K562 (cell line): ENCODE measurements at regions not wholly inside any gene's neighbourhood (a gene's known extent, or its start where the extent isn't known, plus 50 kb on each side); places are given as distances from the start of the nearest gene placed in this dataset.
"Not testable (repeated sequence)": the region's sequence is repeated elsewhere in the genome, so short reads cannot be mapped to it uniquely, and the experiment has no call there.

Experiments used
- CTBP1 ChIP-seq: fragments of 450-650 bp; IDR thresholded peaks from 2 replicates; pipeline ENCODE4 v1.6.1; 2016; ENCODE audit warnings: borderline replicate concordance
- ERF ChIP-seq: fragments of 450-650 bp; formaldehyde crosslinking; IDR thresholded peaks from 2 replicates; pipeline ENCODE4 v1.4.0; 2020; ENCODE audit warnings: mild to moderate bottlenecking, mixed read lengths
- FOS ChIP-seq: IDR thresholded peaks from 3 replicates; pipeline ENCODE4 v1.6.1; 2011; ENCODE audit not compliant: insufficient read length; ENCODE audit errors: extremely low read depth
- FOXJ2 ChIP-seq: fragments of 200-800 bp; sonication (Bioruptor generic); IDR thresholded peaks from 2 replicates; pipeline ENCODE4 v1.6.1; 2016; ENCODE audit warnings: missing genetic modification characterization, missing compliant biosample characterization
- FOXK1 ChIP-seq: sonication (generic); formaldehyde crosslinking; IDR thresholded peaks from 2 replicates; pipeline ENCODE4 v1.8.0; 2022; ENCODE audit warnings: missing genetic modification reagents, mild to moderate bottlenecking, borderline replicate concordance
- GABPA ChIP-seq: fragments of 200-800 bp; sonication (Bioruptor generic); conservative IDR thresholded peaks from 2 replicates; pipeline ENCODE4 v1.6.1; 2016; ENCODE audit warnings: low read depth, missing genetic modification characterization, missing compliant biosample characterization
- MTA1 ChIP-seq: fragments of 450-650 bp; IDR thresholded peaks from 2 replicates; pipeline ENCODE4 v1.6.1; 2017; ENCODE audit warnings: borderline replicate concordance
- RFX5 ChIP-seq: IDR thresholded peaks from 2 replicates; pipeline ENCODE4 v1.6.1; 2011; ENCODE audit warnings: low read depth, mild to moderate bottlenecking, improper control_type of control experiment, low read length
- TRIM28 ChIP-seq: fragments of 450-650 bp; IDR thresholded peaks from 2 replicates; pipeline ENCODE4 v1.6.1; 2017
- ZC3H11A ChIP-seq: IDR thresholded peaks from 2 replicates; pipeline ENCODE4 v1.6.1; 2012; ENCODE audit warnings: low read depth, low read length, improper control_type of control experiment
- ZNF134 ChIP-seq: fragments of 250-450 bp; sonication (Bioruptor Pico); conservative IDR thresholded peaks from 2 replicates; pipeline ENCODE4 v1.4.0; 2020
- ZNF146 ChIP-seq: IDR thresholded peaks from one replicate; pipeline ENCODE4 v1.6.1; 2018; ENCODE audit warnings: missing compliant biosample characterization; ENCODE audit not compliant: unreplicated experiment
- ZNF384 ChIP-seq: IDR thresholded peaks from 2 replicates; pipeline ENCODE4 v1.6.1; 2012; ENCODE audit warnings: low read depth, low read length, improper control_type of control experiment
- ZNF778 ChIP-seq: fragments of 450-650 bp; formaldehyde crosslinking; IDR thresholded peaks from 2 replicates; pipeline ENCODE4 v1.4.0; 2020; ENCODE audit warnings: mild to moderate bottlenecking, moderate library complexity

- TF ChIP-seq ERF (CRISPR knock-in tag); ZNF134 (CRISPR knock-in tag); FOXK1 (CRISPR knock-in tag); FOXJ2 (tag); FOS; ZC3H11A; GABPA; MTA1; ZNF778 (CRISPR knock-in tag); TRIM28; ZNF146 (CRISPR knock-in tag); RFX5; CTBP1; ZNF384: not testable (repeated sequence)
Observed at GRCh38 chr1:206367955-206368622, 102.2 kb upstream of the IKBKE start.
